A549 (cell line): ENCODE measurements at regions not wholly inside any gene's neighbourhood (a gene's known extent, or its start where the extent isn't known, plus 50 kb on each side); places are given as distances from the start of the nearest gene placed in this dataset.

Experiments used
- ATAC-seq, 2 experiments: fragments of 200-7000 bp in 1 of 2; fragments of >200 bp in 1 of 2; cut with Nextera tagmentation in 1 of 2; cut with Tn5 transposase in 1 of 2; 3 replicates each; pipeline versions ENCODE4 v1.8.0 to v1.9.1; 2018 to 2020; ENCODE audit warnings: mild to moderate bottlenecking in 1 of 2, moderate library complexity in 1 of 2
- CTCF ChIA-PET: fragments of 300-600 bp; sonication (Branson Sonifier 250); formaldehyde crosslinking; extraction: SDS; loops from one replicate; lab custom pipeline; 2021; ENCODE audit warnings: antibody characterized with exemption, inconsistent platforms; lab: Yijun Ruan, JAX
- POLR2A ChIA-PET: fragments of 350-600 bp; formaldehyde crosslinking; extraction: SDS; loops from one replicate; lab custom pipeline; 2021; ENCODE audit warnings: antibody characterized with exemption, inconsistent platforms; lab: Yijun Ruan, JAX
- DNase-seq, 2 experiments: peaks; one replicate each; pipeline versions ENCODE4 v3.0.0 to v3.0.0-alpha.2; 2011 to 2016; ENCODE audit warnings: low read depth in 1 of 2, low spot score in 1 of 2
- FAIRE-seq: peaks from 2 replicates; lab custom pipeline; 2011; peaks lifted over from hg19 to GRCh38; lab: Jason Lieb, UNC
- H3K27ac ChIP-seq, 2 experiments: fragments of >200 bp; sonication (Bioruptor Twin); formaldehyde crosslinking; 3 replicates each; pipeline ENCODE4 v1.5.1; 2016 to 2017
- H3K4me1 ChIP-seq: fragments of >200 bp; sonication (Bioruptor Twin); formaldehyde crosslinking; 3 replicates; pipeline ENCODE4 v1.6.1; 2016
- H3K4me2 ChIP-seq: fragments of >200 bp; sonication (Bioruptor Twin); formaldehyde crosslinking; 3 replicates; pipeline ENCODE4 v1.6.1; 2016
- H3K4me3 ChIP-seq: fragments of >200 bp; sonication (Bioruptor Twin); formaldehyde crosslinking; 3 replicates; pipeline ENCODE4 v1.5.1; 2016
- H3K9me3 ChIP-seq: fragments of >200 bp; sonication (Bioruptor Twin); formaldehyde crosslinking; 3 replicates; pipeline ENCODE4 v1.6.1; 2016
- E2F6 ChIP-seq: IDR thresholded peaks from 2 replicates; pipeline ENCODE4 v1.6.1; 2012; ENCODE audit warnings: low read depth, borderline replicate concordance
- EP300 ChIP-seq, 2 experiments: fragments of >200 bp; sonication (Bioruptor Twin); formaldehyde crosslinking; IDR thresholded peaks; 2 replicates in 1 of 2; 3 replicates in 1 of 2; pipeline ENCODE4 v1.6.1; 2016 to 2017
- ESRRA ChIP-seq: fragments of 150-350 bp; IDR thresholded peaks from 2 replicates; pipeline ENCODE4 v1.6.1; 2014; ENCODE audit warnings: mild to moderate bottlenecking, low read length, borderline replicate concordance
- HES2 ChIP-seq: fragments of >200 bp; sonication (Bioruptor Twin); formaldehyde crosslinking; IDR thresholded peaks from 2 replicates; pipeline ENCODE4 v1.6.1; 2016
- MAX ChIP-seq: IDR thresholded peaks from 2 replicates; pipeline ENCODE4 v1.6.1; 2012
- PBX3 ChIP-seq: IDR thresholded peaks from 2 replicates; pipeline ENCODE4 v1.6.1; 2012
- PHF8 ChIP-seq: fragments of 200-600 bp; sonication (generic); IDR thresholded peaks from 2 replicates; pipeline ENCODE4 v1.6.1; 2016; ENCODE audit warnings: low read depth, mild to moderate bottlenecking, antibody characterized with exemption, moderate library complexity, borderline replicate concordance
- POLR2AphosphoS2 ChIP-seq: conservative IDR thresholded peaks from 2 replicates; pipeline ENCODE4 v1.6.1; 2012; ENCODE audit warnings: low read length, improper control_type of control experiment, inconsistent platforms
- RAD21 ChIP-seq, 2 experiments: fragments of >200 bp in 1 of 2; sonication (Bioruptor Twin) in 1 of 2; formaldehyde crosslinking in 1 of 2; IDR thresholded peaks in 1 of 2; conservative IDR thresholded peaks in 1 of 2; 2 replicates in 1 of 2; 3 replicates in 1 of 2; pipeline ENCODE4 v1.6.1; 2012 to 2018; ENCODE audit warnings: inconsistent platforms in 1 of 2
- REST ChIP-seq: fragments of 200-600 bp; sonication (generic); IDR thresholded peaks from 2 replicates; pipeline ENCODE4 v1.6.1; 2016; ENCODE audit warnings: antibody characterized with exemption, mild to moderate bottlenecking, moderate library complexity
- USF2 ChIP-seq: fragments of 450-650 bp; IDR thresholded peaks from 2 replicates; pipeline ENCODE4 v1.6.1; 2014; ENCODE audit warnings: antibody characterized with exemption
- WGBS: methylation state at CpG from one replicate; pipeline ENCODE4 v1.1.6; 2017; ENCODE audit errors: missing lambda C conversion rate; 5-methylcytosine and 5-hydroxymethylcytosine counted together

GRCh38 chr15:94592495-94592894, 361.1 kb downstream of the MCTP2 start:
- FAIRE-seq (no peak), ATAC-seq (no peak), DNase-seq (no peak)
- Histone ChIP-seq H3K4me2 (no peak overlapping the region), H3K27ac (no peak overlapping the region), H3K4me3 (no peak overlapping the region), H3K9me3 (peaks cover 6% of the 10 kb centered on the region; the same call in 2 of the 3 replicates), H3K4me1 (no peaks in the 10 kb centered on the region)
- TF ChIP-seq REST (no peak), POLR2AphosphoS2 (no peak), MAX (no peak)
- ChIA-PET CTCF (interaction anchor here (2.4 kb wide), 1 partner anchor 9 kb away, joined by 7 read pairs; no protein-coding TSS in a partner anchor), POLR2A (no interaction called here)

GRCh38 chr15:94596707-94597106, 365.3 kb downstream of the MCTP2 start:
- Histone ChIP-seq H3K4me3 (no peak overlapping the region), H3K4me2 (no peak overlapping the region), H3K27ac (no peak overlapping the region), H3K4me1 (no peaks in the 10 kb centered on the region), H3K9me3 (peaks cover 6% of the 10 kb centered on the region)
- ChIA-PET CTCF (interaction anchor here (0.6 to 1.0 kb wide), 2 partner anchors 14 to 354 kb away, joined by 3 read pairs; no protein-coding TSS in a partner anchor), POLR2A (no interaction called here)
- FAIRE-seq = no peak
- 0% methylated on average over 1 of the region's 1 CpG for WGBS
- ATAC-seq = no peak
- no peak for TF ChIP-seq ESRRA
- DNase-seq = no peak

GRCh38 chr15:94600505-94600904, 369.1 kb downstream of the MCTP2 start:
- Histone ChIP-seq H3K27ac (no peak overlapping the region), H3K9me3 (peaks cover 8% of the 10 kb centered on the region)
- ATAC-seq (no peak), DNase-seq (no peak)
- TF ChIP-seq PBX3 (no peak), PHF8 (no peak)
- TF ChIP-seq, all 56 proteins: peak for 0
- POLR2A ChIA-PET = no interaction called here
- H3K4me3 ChIP-seq = no peak overlapping the region
- CTCF ChIA-PET = no interaction called here
- FAIRE-seq = no peak
- H3K4me2 ChIP-seq = no peak overlapping the region
- no peaks in the 10 kb centered on the region for H3K4me1 ChIP-seq
- WGBS = 13% methylated on average over 8 of the region's 8 CpGs

- H3K4me3 ChIP-seq = no peak overlapping the region
- DNase-seq (no peak), FAIRE-seq (no peak)
- POLR2A ChIA-PET = no interaction called here
- 8% methylated on average over 8 of the region's 8 CpGs for WGBS
- CTCF ChIA-PET = no interaction called here
- no peak overlapping the region for H3K27ac ChIP-seq
- TF ChIP-seq ESRRA (no peak), POLR2AphosphoS2 (no peak), EP300 (IDR thresholded peaks at IDR 0.05) (no peak), HES2 (no peak), RAD21 (conservative IDR thresholded peaks at IDR 0.05 in 1 of 2, IDR thresholded peaks at IDR 0.05 in 1 of 2) (no peak), E2F6 (no peak), PHF8 (no peak), USF2 (no peak)
- TF ChIP-seq, all 56 proteins: peak for 0
- Histone ChIP-seq H3K4me1 (no peaks in the 10 kb centered on the region), H3K4me2 (no peak overlapping the region), H3K9me3 (peaks cover 2% of the 10 kb centered on the region; the same call in 1 of the 3 replicates)
- ATAC-seq = no peak
Observed at GRCh38 chr15:94602754-94603470, 371.6 kb downstream of the MCTP2 start.
